Activated CD8-positive, alpha-beta T cell treated with anti-CD3 and anti-CD28 coated beads for 36 hours (primary cell): ENCODE measurements at regions not wholly inside any gene's neighbourhood (a gene's known extent, or its start where the extent isn't known, plus 50 kb on each side); places are given as distances from the start of the nearest gene placed in this dataset.

Source experiments
- ATAC-seq: fragments of 200-7000 bp; cut with Tn5 transposase; one replicate; pipeline ENCODE4 v1.10.0; 2021; ENCODE audit warnings: mild to moderate bottlenecking, moderate library complexity
- CTCF ChIA-PET: fragments of 350-600 bp; sonication (Branson Sonifier 250); formaldehyde crosslinking; loops from one replicate; lab custom pipeline; 2021; ENCODE audit warnings: antibody characterized with exemption; lab: Charles Lee
- POLR2A ChIA-PET: fragments of 350-600 bp; sonication (Branson Sonifier 250); formaldehyde crosslinking; loops from one replicate; lab custom pipeline; 2021; ENCODE audit warnings: antibody characterized with exemption; lab: Charles Lee
- DNase-seq: peaks from one replicate; pipeline ENCODE4 v3.0.0-alpha.2; 2020
- H3K27ac Mint-ChIP-seq: one replicate; pipeline ENCODE4 v1.8.0; 2021; ENCODE audit warnings: mild to moderate bottlenecking, mixed read lengths
- H3K27me3 Mint-ChIP-seq: one replicate; pipeline ENCODE4 v1.8.0; 2021; ENCODE audit warnings: mixed read lengths
- H3K36me3 Mint-ChIP-seq: one replicate; pipeline ENCODE4 v1.8.0; 2021; ENCODE audit warnings: low read depth, mixed read lengths
- H3K4me1 Mint-ChIP-seq: one replicate; pipeline ENCODE4 v1.8.0; 2021; ENCODE audit warnings: low read depth, mixed read lengths
- H3K4me3 Mint-ChIP-seq: one replicate; pipeline ENCODE4 v1.8.0; 2021; ENCODE audit warnings: mild to moderate bottlenecking, moderate library complexity, mixed read lengths
- H3K9me3 Mint-ChIP-seq: one replicate; pipeline ENCODE4 v1.8.0; 2021; ENCODE audit warnings: mixed read lengths
- CTCF ChIP-seq: fragments of 200-600 bp; IDR thresholded peaks from one replicate; pipeline ENCODE4 v1.8.0; 2022; ENCODE audit warnings: antibody characterized with exemption, mild to moderate bottlenecking
- intact Hi-C: fragments of 100-400 bp; cut with micrococcal nuclease; formaldehyde crosslinking; loops from one replicate; pipeline ENCODE4 v1.10.0; 2022

GRCh38 chr3:72200332-72200731 lies 415.4 kb upstream of the PROK2 start:
- ATAC-seq, result no peak
- ChIA-PET CTCF (no interaction called here), POLR2A (no interaction called here)
- no peak for TF ChIP-seq CTCF
- H3K27me3 Mint-ChIP-seq, result peaks cover 8% of the 10 kb centered on the region
- no peak overlapping the region for H3K4me3 Mint-ChIP-seq
- DNase-seq, result no peak
- no peaks in the 10 kb centered on the region for H3K4me1 Mint-ChIP-seq
- H3K9me3 Mint-ChIP-seq, result peaks cover 13% of the 10 kb centered on the region
- intact Hi-C loops, result no loop called here
- H3K27ac Mint-ChIP-seq, result no peak overlapping the region
- no peaks in the 10 kb centered on the region for H3K36me3 Mint-ChIP-seq

- Mint-ChIP-seq H3K36me3 (no peaks in the 10 kb centered on the region), H3K4me1 (no peaks in the 10 kb centered on the region), H3K27ac (no peak overlapping the region), H3K27me3 (peaks cover 8% of the 10 kb centered on the region), H3K4me3 (no peak overlapping the region), H3K9me3 (peaks cover 13% of the 10 kb centered on the region)
- ChIA-PET POLR2A (no interaction called here), CTCF (no interaction called here)
- TF ChIP-seq CTCF, result no peak
- DNase-seq, result no peak
- no peak for ATAC-seq
- intact Hi-C loops, result no loop called here
Observed at GRCh38 chr3:72199530-72199929, 414.6 kb upstream of the PROK2 start.

GRCh38 chr3:72196377-72196929 lies 411.5 kb upstream of the PROK2 start:
- H3K27ac Mint-ChIP-seq, result no peak overlapping the region
- DNase-seq, result no peak
- H3K4me1 Mint-ChIP-seq, result no peaks in the 10 kb centered on the region
- TF ChIP-seq CTCF, result no peak
- CTCF ChIA-PET, result no interaction called here
- no peaks in the 10 kb centered on the region for H3K36me3 Mint-ChIP-seq
- intact Hi-C loops, result no loop called here
- POLR2A ChIA-PET, result interaction anchor here (0.5 kb wide), 2 partner anchors 178 to 597 kb away, joined by 3 to 4 read pairs; no protein-coding TSS in a partner anchor
- peaks cover 4% of the 10 kb centered on the region for H3K27me3 Mint-ChIP-seq
- H3K9me3 Mint-ChIP-seq, result peaks cover 18% of the 10 kb centered on the region
- no peak overlapping the region for H3K4me3 Mint-ChIP-seq
- no peak for ATAC-seq

GRCh38 chr3:72195895-72196294 lies 410.9 kb upstream of the PROK2 start:
- Mint-ChIP-seq H3K4me1 (no peaks in the 10 kb centered on the region), H3K4me3 (no peak overlapping the region), H3K27ac (no peak overlapping the region), H3K9me3 (peaks cover 16% of the 10 kb centered on the region), H3K36me3 (no peaks in the 10 kb centered on the region), H3K27me3 (peaks cover 4% of the 10 kb centered on the region)
- POLR2A ChIA-PET, result no interaction called here
- intact Hi-C loops, result no loop called here
- TF ChIP-seq CTCF, result no peak
- ATAC-seq (no peak), DNase-seq (no peak)
- CTCF ChIA-PET, result no interaction called here

GRCh38 chr3:72194458-72194857 lies 409.5 kb upstream of the PROK2 start:
- no peak overlapping the region for H3K4me3 Mint-ChIP-seq
- no peaks in the 10 kb centered on the region for H3K4me1 Mint-ChIP-seq
- H3K9me3 Mint-ChIP-seq, result peaks cover 6% of the 10 kb centered on the region
- POLR2A ChIA-PET, result interaction anchor here (0.6 kb wide), 2 partner anchors 73 to 552 kb away, joined by 3 read pairs; no protein-coding TSS in a partner anchor
- ATAC-seq, result no peak
- H3K36me3 Mint-ChIP-seq, result no peaks in the 10 kb centered on the region
- CTCF ChIA-PET, result interaction anchor here (0.9 kb wide), 1 partner anchor 23 kb away, joined by 3 read pairs; no protein-coding TSS in a partner anchor
- intact Hi-C loops, result no loop called here
- H3K27ac Mint-ChIP-seq, result no peak overlapping the region
- H3K27me3 Mint-ChIP-seq, result peaks cover 1% of the 10 kb centered on the region
- DNase-seq, result no peak
- TF ChIP-seq CTCF, result no peak
